ENCODE measurements at regions not wholly inside any gene's neighbourhood (a gene's known extent, or its start where the extent isn't known, plus 50 kb on each side); places are given as distances from the start of the nearest gene placed in this dataset.

GRCh38 chr16:74026373-74027281, 270.0 kb upstream of the PSMD7 start:
- Histone ChIP-seq H3K27ac (no peak overlapping the region), H3K4me3 (no peak overlapping the region), H3K27me3 (no peaks in the 10 kb centered on the region), H3K36me3 (no peaks in the 10 kb centered on the region), H3K9me3 (no peaks in the 10 kb centered on the region), H3K4me1 (no peaks in the 10 kb centered on the region)
- no peak for DNase-seq (ENCODE audit: extremely low spot score in 2 of 2)
- TF ChIP-seq, protein P1, sequence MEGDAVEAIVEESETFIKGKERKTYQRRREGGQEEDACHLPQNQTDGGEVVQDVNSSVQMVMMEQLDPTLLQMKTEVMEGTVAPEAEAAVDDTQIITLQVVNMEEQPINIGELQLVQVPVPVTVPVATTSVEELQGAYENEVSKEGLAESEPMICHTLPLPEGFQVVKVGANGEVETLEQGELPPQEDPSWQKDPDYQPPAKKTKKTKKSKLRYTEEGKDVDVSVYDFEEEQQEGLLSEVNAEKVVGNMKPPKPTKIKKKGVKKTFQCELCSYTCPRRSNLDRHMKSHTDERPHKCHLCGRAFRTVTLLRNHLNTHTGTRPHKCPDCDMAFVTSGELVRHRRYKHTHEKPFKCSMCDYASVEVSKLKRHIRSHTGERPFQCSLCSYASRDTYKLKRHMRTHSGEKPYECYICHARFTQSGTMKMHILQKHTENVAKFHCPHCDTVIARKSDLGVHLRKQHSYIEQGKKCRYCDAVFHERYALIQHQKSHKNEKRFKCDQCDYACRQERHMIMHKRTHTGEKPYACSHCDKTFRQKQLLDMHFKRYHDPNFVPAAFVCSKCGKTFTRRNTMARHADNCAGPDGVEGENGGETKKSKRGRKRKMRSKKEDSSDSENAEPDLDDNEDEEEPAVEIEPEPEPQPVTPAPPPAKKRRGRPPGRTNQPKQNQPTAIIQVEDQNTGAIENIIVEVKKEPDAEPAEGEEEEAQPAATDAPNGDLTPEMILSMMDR (IDR thresholded peaks at IDR 0.05): no peak
- TF ChIP-seq POLR2A (IDR thresholded peaks at IDR 0.05) (no peak), POLR2AphosphoS5 (IDR thresholded peaks at IDR 0.05; ENCODE audit: insufficient read depth in 1 of 2, low read depth in 1 of 2) (no peak)
- intact Hi-C loops (cut with DNase I): no loop called here

- no peaks in the 10 kb centered on the region for H3K4me1 ChIP-seq
- no peaks in the 10 kb centered on the region for H3K9me3 ChIP-seq
- no peaks in the 10 kb centered on the region for H3K27me3 ChIP-seq
- intact Hi-C loops (cut with DNase I): no loop called here
- no peak for TF ChIP-seq POLR2AphosphoS5 (IDR thresholded peaks at IDR 0.05; ENCODE audit: insufficient read depth in 1 of 2, low read depth in 1 of 2)
- TF ChIP-seq, protein P1 (IDR thresholded peaks at IDR 0.05): no peak
- no peak for TF ChIP-seq POLR2A (IDR thresholded peaks at IDR 0.05)
- no peaks in the 10 kb centered on the region for H3K36me3 ChIP-seq
- H3K4me3 ChIP-seq: no peak overlapping the region
- no peak overlapping the region for H3K27ac ChIP-seq
- DNase-seq (ENCODE audit: extremely low spot score in 2 of 2): no peak
These were observed 271.7 kb upstream of the PSMD7 start for GRCh38 chr16:74024953-74025352.

GRCh38 chr16:74020095-74020670, 276.4 kb upstream of the PSMD7 start:
- intact Hi-C loops (cut with DNase I): no loop called here
- DNase-seq (ENCODE audit: extremely low spot score in 2 of 2): no peak
- no peaks in the 10 kb centered on the region for H3K9me3 ChIP-seq
- no peaks in the 10 kb centered on the region for H3K4me1 ChIP-seq
- H3K4me3 ChIP-seq: no peak overlapping the region
- TF ChIP-seq, protein P1 (IDR thresholded peaks at IDR 0.05): no peak
- TF ChIP-seq POLR2A (IDR thresholded peaks at IDR 0.05) (no peak), POLR2AphosphoS5 (IDR thresholded peaks at IDR 0.05; ENCODE audit: insufficient read depth in 1 of 2, low read depth in 1 of 2) (no peak)
- H3K27me3 ChIP-seq: no peaks in the 10 kb centered on the region
- H3K27ac ChIP-seq: no peak overlapping the region
- H3K36me3 ChIP-seq: no peaks in the 10 kb centered on the region

DNA sequence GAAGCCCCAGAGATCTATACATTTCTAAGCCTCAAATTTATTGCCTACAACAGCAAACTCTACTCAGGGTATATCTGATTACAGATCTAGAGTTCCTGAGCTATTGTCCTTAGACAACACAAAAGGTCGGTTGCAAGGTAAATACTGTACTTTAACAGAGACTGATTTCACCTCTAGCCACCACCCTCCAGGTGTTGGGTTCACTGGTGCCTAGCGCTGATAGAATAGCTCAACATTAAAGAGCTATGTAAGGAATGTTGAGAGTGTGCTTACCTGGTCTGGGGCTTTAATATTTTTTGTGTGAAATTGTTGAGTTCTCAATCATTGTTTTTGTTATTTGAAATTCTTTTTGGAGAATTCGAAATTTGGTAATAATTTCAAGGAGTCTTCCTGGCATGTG, 277.0 kb upstream of the PSMD7 start:
- Histone ChIP-seq H3K27ac (no peak overlapping the region), H3K4me1 (no peaks in the 10 kb centered on the region), H3K36me3 (no peaks in the 10 kb centered on the region), H3K27me3 (no peaks in the 10 kb centered on the region), H3K4me3 (no peak overlapping the region), H3K9me3 (no peaks in the 10 kb centered on the region)
- DNase-seq (ENCODE audit: extremely low spot score in 2 of 2): no peak
- intact Hi-C loops (cut with DNase I): no loop called here
- TF ChIP-seq, protein P1 (IDR thresholded peaks at IDR 0.05): no peak
- TF ChIP-seq POLR2AphosphoS5 (IDR thresholded peaks at IDR 0.05; ENCODE audit: insufficient read depth in 1 of 2, low read depth in 1 of 2) (no peak), POLR2A (IDR thresholded peaks at IDR 0.05) (no peak)

DNA sequence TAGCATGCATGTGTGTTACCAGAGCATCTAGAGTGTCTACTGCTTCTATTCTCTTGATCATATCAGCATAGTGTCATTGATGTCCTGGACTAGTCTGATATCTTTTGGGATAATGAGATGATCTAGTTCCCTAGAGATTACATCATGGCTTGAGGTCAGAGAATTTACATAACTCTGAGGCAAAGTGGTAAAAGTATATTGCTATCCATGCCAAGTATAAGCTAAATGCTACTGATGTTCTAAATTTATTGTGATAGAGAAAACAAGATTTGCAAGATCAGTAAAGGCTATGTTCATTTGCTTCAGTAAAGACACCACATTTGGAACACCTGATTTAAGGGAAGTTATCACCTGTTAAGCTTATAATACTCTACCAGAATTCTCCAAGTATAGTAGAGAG, 280.7 kb upstream of the PSMD7 start:
- Histone ChIP-seq H3K4me3 (no peak overlapping the region), H3K27ac (no peak overlapping the region)
- intact Hi-C loops (cut with DNase I): no loop called here

More for the DNA sequence above, 280.7 kb upstream of the PSMD7 start:
- Histone ChIP-seq H3K4me1 (no peaks in the 10 kb centered on the region), H3K9me3 (no peaks in the 10 kb centered on the region), H3K27me3 (no peaks in the 10 kb centered on the region), H3K36me3 (no peaks in the 10 kb centered on the region)
- no peak for TF ChIP-seq POLR2AphosphoS5 (IDR thresholded peaks at IDR 0.05; ENCODE audit: insufficient read depth in 1 of 2, low read depth in 1 of 2)
- TF ChIP-seq POLR2A (IDR thresholded peaks at IDR 0.05): no peak
- TF ChIP-seq, protein P1 (IDR thresholded peaks at IDR 0.05): no peak
- no peak for DNase-seq (ENCODE audit: extremely low spot score in 2 of 2)

All from vagina (tissue), 2 donors.